GM12865 (cell line): ENCODE measurements at regions not wholly inside any gene's neighbourhood (a gene's known extent, or its start where the extent isn't known, plus 50 kb on each side); places are given as distances from the start of the nearest gene placed in this dataset.
A peak's percentile ranks its signal among the peaks of the same experiment; 100 is the strongest.

ENCODE experiments used
- DNase-seq: peaks from one replicate; pipeline ENCODE4 v3.0.0; 2010; ENCODE audit warnings: low read depth
- H3K4me3 ChIP-seq: 2 replicates; pipeline ENCODE4 v1.5.1; 2011; ENCODE audit warnings: mild to moderate bottlenecking, low read depth, low read length, control low read depth
- TF ChIP-seq, protein P1 (sequence below): IDR thresholded peaks from 2 replicates; pipeline ENCODE4 v1.5.1; 2011; ENCODE audit warnings: low read length, control low read depth, low read depth, inconsistent platforms; ENCODE audit not compliant: insufficient read depth; ENCODE audit errors: missing control alignments

DNA sequence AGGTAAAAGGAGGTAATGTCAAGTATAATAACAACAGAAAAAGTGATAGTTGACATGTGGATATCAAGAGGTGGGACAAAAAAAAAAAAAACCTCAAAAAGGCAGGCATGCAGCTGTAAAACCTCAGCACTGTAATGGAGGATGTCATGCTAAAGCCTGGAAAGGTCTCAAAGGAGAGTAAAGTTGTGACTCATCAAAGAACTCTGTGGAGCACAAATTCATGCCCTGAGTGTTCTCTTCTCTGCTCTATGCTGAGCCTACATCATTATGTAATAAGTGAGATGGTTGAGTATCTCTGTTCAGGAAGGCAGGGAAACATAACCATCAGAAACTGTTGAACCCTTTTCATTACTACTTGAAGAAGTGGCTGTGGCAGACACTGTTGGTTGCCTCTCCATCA lies 597.8 kb downstream of the BCOR start:
- TF ChIP-seq, protein P1, sequence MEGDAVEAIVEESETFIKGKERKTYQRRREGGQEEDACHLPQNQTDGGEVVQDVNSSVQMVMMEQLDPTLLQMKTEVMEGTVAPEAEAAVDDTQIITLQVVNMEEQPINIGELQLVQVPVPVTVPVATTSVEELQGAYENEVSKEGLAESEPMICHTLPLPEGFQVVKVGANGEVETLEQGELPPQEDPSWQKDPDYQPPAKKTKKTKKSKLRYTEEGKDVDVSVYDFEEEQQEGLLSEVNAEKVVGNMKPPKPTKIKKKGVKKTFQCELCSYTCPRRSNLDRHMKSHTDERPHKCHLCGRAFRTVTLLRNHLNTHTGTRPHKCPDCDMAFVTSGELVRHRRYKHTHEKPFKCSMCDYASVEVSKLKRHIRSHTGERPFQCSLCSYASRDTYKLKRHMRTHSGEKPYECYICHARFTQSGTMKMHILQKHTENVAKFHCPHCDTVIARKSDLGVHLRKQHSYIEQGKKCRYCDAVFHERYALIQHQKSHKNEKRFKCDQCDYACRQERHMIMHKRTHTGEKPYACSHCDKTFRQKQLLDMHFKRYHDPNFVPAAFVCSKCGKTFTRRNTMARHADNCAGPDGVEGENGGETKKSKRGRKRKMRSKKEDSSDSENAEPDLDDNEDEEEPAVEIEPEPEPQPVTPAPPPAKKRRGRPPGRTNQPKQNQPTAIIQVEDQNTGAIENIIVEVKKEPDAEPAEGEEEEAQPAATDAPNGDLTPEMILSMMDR = no peak
- H3K4me3 ChIP-seq = no peak overlapping the region
- no peak for DNase-seq

DNA sequence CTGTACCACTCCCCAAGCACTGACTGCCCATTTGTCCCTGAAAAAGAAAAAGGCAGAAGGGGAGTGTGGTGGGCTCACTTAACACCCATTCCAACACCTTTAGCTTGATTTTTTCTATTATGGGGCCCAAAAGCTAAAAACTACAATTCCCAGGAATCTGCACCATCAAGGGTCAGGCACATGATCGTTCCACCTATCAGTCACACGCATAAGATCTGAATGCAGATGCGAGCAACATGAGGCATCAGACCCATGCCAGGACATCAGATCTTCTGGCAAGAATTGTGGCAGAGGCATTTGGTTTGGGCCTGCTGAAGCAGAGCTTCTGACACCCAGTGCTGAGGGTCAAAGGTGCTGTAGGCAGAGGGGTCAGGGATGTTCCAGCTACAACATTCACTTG lies 595.9 kb downstream of the BCOR start:
- DNase-seq = no peak
- TF ChIP-seq, protein P1 = no peak

DNA sequence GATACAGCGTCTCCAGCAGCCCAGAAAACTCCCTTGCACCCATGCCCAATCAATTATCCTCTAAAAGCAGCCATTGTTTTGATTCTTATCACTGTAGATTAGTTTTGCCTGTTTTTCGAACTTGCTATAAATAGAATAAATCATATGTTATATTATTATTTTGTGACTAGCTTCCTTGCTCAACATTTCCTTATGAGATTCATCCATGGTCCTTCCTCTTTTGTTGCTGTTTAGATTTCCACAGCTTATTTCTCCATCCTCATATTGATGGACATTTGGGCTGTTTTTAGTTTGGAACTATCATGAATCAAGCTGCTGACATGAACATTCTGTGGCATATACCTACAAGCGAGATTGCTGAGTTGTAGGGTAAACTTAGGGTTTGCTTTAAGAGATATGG lies 595.3 kb downstream of the BCOR start:
- no peak for DNase-seq
- H3K4me3 ChIP-seq = no peak overlapping the region
- TF ChIP-seq, protein P1 = no peak

More for the DNA sequence above, 595.9 kb downstream of the BCOR start:
- H3K4me3 ChIP-seq = no peak overlapping the region

DNA sequence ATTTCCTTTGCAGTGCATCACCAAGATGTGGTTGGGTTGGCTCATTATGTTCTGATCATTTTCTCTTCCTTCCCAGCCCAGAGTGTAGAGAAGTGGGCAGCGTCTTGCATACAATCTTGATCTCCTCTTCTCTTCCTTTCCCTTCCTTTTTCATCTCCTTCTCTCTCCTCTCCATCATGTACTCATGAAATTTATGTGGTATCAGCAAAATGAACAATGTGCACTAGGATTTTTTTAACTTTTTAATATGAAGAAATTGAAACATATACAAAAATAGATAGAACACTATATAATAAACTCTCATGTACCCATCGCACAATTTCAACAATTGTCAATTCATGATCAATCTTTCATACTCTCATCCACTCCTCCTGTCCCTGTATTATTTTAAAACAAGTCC lies 593.5 kb downstream of the BCOR start:
- no peak overlapping the region for H3K4me3 ChIP-seq
- TF ChIP-seq, protein P1 = no peak
- DNase-seq = no peak

DNA sequence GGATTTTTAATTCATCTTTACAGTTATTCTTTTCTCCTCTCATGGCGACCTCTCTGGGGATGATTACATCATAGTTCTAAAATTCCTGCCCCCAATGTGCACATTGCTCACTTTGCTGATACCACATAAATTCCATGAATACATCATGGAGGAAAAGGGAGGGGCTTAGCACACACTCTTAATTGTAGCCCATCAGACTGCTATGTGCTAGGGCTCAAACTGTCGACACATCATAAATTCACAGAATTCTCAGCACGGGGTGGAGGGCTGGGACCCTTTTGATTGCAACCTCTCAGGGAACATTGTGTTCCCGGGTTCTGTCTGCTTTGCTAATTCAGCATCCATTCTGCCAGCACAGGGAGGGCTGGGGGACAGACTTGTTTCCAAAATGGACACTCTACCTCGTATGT lies 592.9 kb downstream of the BCOR start:
- DNase-seq = no peak
- TF ChIP-seq, protein P1 = no peak
- H3K4me3 ChIP-seq = no peak overlapping the region

DNA sequence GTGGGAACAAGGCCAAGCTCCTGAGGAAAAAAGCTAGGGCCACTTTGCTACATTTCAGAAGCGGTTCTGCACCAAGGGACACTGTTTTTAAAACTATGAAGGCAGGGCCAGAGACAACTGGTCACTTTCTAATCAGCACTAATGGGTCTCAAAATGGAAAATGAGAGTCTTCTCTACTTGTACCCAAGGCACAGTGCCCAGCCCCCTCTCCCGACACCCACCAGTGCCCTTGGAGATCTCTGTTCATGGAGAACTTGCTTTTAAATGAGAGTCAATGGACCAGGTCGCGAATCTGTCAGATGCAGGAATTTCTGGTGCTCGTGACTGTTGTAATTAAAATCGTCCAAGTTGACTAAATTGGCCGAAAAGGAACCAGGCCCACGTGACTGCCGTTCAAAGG lies 591.6 kb downstream of the BCOR start:
- H3K4me3 ChIP-seq = no peak overlapping the region
- DNase-seq = no peak
- TF ChIP-seq, protein P1 = no peak

DNA sequence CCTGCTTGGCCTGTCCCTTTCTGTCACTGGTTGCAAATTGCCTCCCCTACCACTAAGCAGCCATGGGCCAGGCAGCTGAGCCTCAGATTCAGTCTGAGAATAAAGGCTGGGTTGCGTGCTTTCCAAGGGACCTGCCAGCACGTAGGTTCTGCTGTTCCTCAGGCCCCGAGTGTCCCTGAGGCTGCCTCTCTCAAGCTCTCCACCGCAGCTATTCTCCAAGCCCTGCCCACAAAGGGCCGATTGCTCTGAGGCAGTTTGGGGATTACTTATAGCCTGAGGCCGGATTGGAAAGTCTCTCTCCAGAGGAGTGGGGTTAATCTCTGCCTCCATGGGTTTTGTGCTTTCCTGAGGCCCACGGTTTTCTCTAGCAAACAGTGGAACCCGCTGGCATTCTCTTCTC lies 590.7 kb downstream of the BCOR start:
- peak; percentile 33 for DNase-seq
- H3K4me3 ChIP-seq = no peak overlapping the region
- TF ChIP-seq, protein P1 = no peak
